Calu3 (cell line): ENCODE measurements at regions not wholly inside any gene's neighbourhood (a gene's known extent, or its start where the extent isn't known, plus 50 kb on each side); places are given as distances from the start of the nearest gene placed in this dataset.

Source experiments
- BruUV-seq: library from RNA; stranded (reverse); fragments of 400-500 nt; replicated peaks from 2 replicates; lab custom pipeline; 2021; lab: Mats Ljungman, UMichigan
- CTCF ChIA-PET: fragments of 300-600 bp; sonication (Branson Sonifier 250); formaldehyde crosslinking; loops from one replicate; lab custom pipeline; 2022; ENCODE audit warnings: antibody characterized with exemption; lab: Charles Lee
- DNase-seq: peaks from one replicate; pipeline ENCODE4 v3.0.0; 2022
- H3K27ac Mint-ChIP-seq: one replicate; pipeline ENCODE4 v1.8.0; 2022; ENCODE audit warnings: mixed read lengths; ENCODE audit not compliant: unreplicated experiment
- H3K27me3 Mint-ChIP-seq: one replicate; pipeline ENCODE4 v1.8.0; 2022; ENCODE audit warnings: mixed read lengths; ENCODE audit not compliant: unreplicated experiment
- H3K36me3 Mint-ChIP-seq: one replicate; pipeline ENCODE4 v1.8.0; 2022; ENCODE audit warnings: mild to moderate bottlenecking, moderate library complexity, mixed read lengths; ENCODE audit not compliant: insufficient read depth, unreplicated experiment
- H3K4me1 Mint-ChIP-seq: one replicate; pipeline ENCODE4 v1.8.0; 2022; ENCODE audit warnings: mild to moderate bottlenecking, low read depth, mixed read lengths; ENCODE audit not compliant: unreplicated experiment
- H3K4me3 Mint-ChIP-seq: one replicate; pipeline ENCODE4 v1.8.0; 2022; ENCODE audit warnings: mild to moderate bottlenecking, low read depth, moderate library complexity, mixed read lengths; ENCODE audit not compliant: unreplicated experiment
- H3K9me3 Mint-ChIP-seq: one replicate; pipeline ENCODE4 v1.8.0; 2022; ENCODE audit warnings: low read depth, mixed read lengths; ENCODE audit not compliant: unreplicated experiment
- intact Hi-C: fragments of 100-400 bp; cut with micrococcal nuclease; formaldehyde crosslinking; loops from one replicate; pipeline ENCODE4 v1.10.0; 2022; ENCODE audit not compliant: unreplicated experiment
- TF ChIP-seq, protein P1 (sequence below): fragments of 200-600 bp; IDR thresholded peaks from one replicate; pipeline ENCODE4 v1.8.0; 2022; ENCODE audit warnings: antibody characterized with exemption; ENCODE audit not compliant: unreplicated experiment

DNA sequence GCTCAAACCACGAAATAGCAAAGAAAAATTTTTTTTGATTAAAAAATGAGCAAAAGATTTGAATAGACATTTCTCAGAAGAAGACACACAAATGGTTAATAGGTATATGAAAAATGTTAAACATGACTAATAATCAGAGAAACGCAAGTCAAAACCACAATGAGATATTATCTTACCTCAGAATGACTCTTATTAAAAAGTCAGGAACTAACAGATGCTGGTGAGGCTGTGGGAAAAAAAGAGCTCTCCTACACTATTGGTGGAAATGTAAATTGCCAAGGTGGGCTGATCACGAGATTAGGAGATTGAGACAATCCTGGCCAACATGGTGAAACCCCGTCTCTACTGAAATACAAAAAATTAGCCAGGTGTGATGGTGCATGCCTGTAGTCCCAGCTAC is 315.5 kb upstream of the FLRT2 start:
- CTCF ChIA-PET, result no interaction called here
- intact Hi-C loops, result no loop called here
- no peak overlapping the region for H3K27ac Mint-ChIP-seq
- no peaks in the 10 kb centered on the region for H3K27me3 Mint-ChIP-seq
- no TSS peak for BruUV-seq
- TF ChIP-seq, protein P1, sequence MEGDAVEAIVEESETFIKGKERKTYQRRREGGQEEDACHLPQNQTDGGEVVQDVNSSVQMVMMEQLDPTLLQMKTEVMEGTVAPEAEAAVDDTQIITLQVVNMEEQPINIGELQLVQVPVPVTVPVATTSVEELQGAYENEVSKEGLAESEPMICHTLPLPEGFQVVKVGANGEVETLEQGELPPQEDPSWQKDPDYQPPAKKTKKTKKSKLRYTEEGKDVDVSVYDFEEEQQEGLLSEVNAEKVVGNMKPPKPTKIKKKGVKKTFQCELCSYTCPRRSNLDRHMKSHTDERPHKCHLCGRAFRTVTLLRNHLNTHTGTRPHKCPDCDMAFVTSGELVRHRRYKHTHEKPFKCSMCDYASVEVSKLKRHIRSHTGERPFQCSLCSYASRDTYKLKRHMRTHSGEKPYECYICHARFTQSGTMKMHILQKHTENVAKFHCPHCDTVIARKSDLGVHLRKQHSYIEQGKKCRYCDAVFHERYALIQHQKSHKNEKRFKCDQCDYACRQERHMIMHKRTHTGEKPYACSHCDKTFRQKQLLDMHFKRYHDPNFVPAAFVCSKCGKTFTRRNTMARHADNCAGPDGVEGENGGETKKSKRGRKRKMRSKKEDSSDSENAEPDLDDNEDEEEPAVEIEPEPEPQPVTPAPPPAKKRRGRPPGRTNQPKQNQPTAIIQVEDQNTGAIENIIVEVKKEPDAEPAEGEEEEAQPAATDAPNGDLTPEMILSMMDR, result no peak
- no peaks in the 10 kb centered on the region for H3K36me3 Mint-ChIP-seq
- H3K9me3 Mint-ChIP-seq, result peaks cover 3% of the 10 kb centered on the region
- no peaks in the 10 kb centered on the region for H3K4me1 Mint-ChIP-seq
- no peak overlapping the region for H3K4me3 Mint-ChIP-seq
- DNase-seq, result no peak

- CTCF ChIA-PET, result no interaction called here
- Mint-ChIP-seq H3K4me3 (no peak overlapping the region), H3K27me3 (no peaks in the 10 kb centered on the region), H3K4me1 (no peaks in the 10 kb centered on the region), H3K9me3 (peaks cover 7% of the 10 kb centered on the region), H3K27ac (no peak overlapping the region), H3K36me3 (no peaks in the 10 kb centered on the region)
- BruUV-seq, result no TSS peak
- DNase-seq, result no peak
- TF ChIP-seq, protein P1, result no peak
- intact Hi-C loops, result no loop called here
Observed at GRCh38 chr14:85217412-85217811, 312.5 kb upstream of the FLRT2 start.

DNA sequence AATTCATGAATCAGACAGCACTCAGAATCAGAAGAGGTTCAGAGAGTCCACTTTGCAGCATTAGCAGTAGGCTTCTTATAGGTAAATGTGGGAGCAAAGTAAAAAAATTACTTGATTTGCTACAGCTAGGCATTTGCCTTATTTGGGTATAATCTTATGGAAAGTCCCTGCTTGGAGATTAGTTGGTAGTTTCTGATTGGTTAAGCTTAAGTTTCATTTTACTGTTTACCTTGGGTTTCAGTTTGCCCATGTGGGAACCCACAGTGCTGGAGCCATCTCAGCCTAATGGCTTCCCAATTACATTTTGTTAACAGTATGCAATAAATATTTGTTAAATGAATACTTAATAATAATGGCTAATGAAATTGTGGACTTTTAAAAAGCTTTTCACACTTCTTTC is 311.0 kb upstream of the FLRT2 start:
- H3K27me3 Mint-ChIP-seq, result no peaks in the 10 kb centered on the region
- H3K36me3 Mint-ChIP-seq, result no peaks in the 10 kb centered on the region
- H3K9me3 Mint-ChIP-seq, result peaks cover 7% of the 10 kb centered on the region
- H3K4me1 Mint-ChIP-seq, result no peaks in the 10 kb centered on the region
- H3K27ac Mint-ChIP-seq, result no peak overlapping the region
- CTCF ChIA-PET, result no interaction called here
- intact Hi-C loops, result no loop called here
- DNase-seq, result no peak
- H3K4me3 Mint-ChIP-seq, result no peak overlapping the region
- no TSS peak for BruUV-seq
- TF ChIP-seq, protein P1, result no peak

DNA sequence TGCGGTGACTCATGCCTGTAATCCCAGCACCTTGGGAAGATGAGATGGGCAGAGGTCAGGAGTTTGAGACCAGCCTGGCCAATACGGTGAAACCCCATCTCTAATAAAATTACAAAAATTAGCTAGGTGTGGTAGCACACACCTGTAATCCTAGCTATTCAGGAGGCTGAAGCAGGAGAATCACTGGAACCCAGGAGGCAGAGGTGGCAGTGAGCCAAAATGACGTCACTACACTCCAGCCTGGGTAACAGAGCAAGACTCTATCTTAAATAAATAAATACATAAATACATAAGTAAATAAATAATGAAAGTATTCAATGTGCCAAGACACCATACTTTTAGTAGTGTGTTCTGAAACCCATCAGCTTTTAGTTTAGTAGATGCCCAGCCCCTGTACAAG is 308.1 kb upstream of the FLRT2 start:
- Mint-ChIP-seq H3K36me3 (no peaks in the 10 kb centered on the region), H3K4me1 (no peaks in the 10 kb centered on the region), H3K27ac (no peak overlapping the region), H3K9me3 (peaks cover 8% of the 10 kb centered on the region), H3K4me3 (no peak overlapping the region), H3K27me3 (no peaks in the 10 kb centered on the region)
- DNase-seq, result no peak
- CTCF ChIA-PET, result no interaction called here
- no TSS peak for BruUV-seq
- TF ChIP-seq, protein P1, result no peak
- intact Hi-C loops, result no loop called here

- peaks cover 8% of the 10 kb centered on the region for H3K9me3 Mint-ChIP-seq
- H3K4me3 Mint-ChIP-seq, result no peak overlapping the region
- DNase-seq, result no peak
- CTCF ChIA-PET, result no interaction called here
- H3K27me3 Mint-ChIP-seq, result no peaks in the 10 kb centered on the region
- BruUV-seq, result no TSS peak
- TF ChIP-seq, protein P1, result no peak
- intact Hi-C loops, result no loop called here
- no peak overlapping the region for H3K27ac Mint-ChIP-seq
- H3K36me3 Mint-ChIP-seq, result no peaks in the 10 kb centered on the region
- H3K4me1 Mint-ChIP-seq, result no peaks in the 10 kb centered on the region
Observed at GRCh38 chr14:85222341-85222740, 307.6 kb upstream of the FLRT2 start.
